WTC11 (cell line): ENCODE measurements at regions not wholly inside any gene's neighbourhood (a gene's known extent, or its start where the extent isn't known, plus 50 kb on each side); places are given as distances from the start of the nearest gene placed in this dataset.

Experiments used
- ATAC-seq: fragments of 200-7000 bp; cut with Tn5 transposase; 2 replicates; pipeline ENCODE4 v1.10.0; 2021; ENCODE audit warnings: mild to moderate bottlenecking, moderate library complexity
- CTCF ChIA-PET: fragments of 300-600 bp; sonication (Branson Sonifier 250); formaldehyde crosslinking; loops from one replicate; lab custom pipeline; 2021; ENCODE audit warnings: antibody characterized with exemption; lab: Charles Lee
- POLR2A ChIA-PET: fragments of 350-600 bp; sonication (Branson Sonifier 250); formaldehyde crosslinking; loops from one replicate; lab custom pipeline; 2021; ENCODE audit warnings: antibody characterized with exemption; lab: Charles Lee
- DNase-seq: peaks from one replicate; pipeline ENCODE4 v3.0.0; 2021; ENCODE audit warnings: low spot score
- H3K27ac Mint-ChIP-seq: 2 replicates; pipeline ENCODE4 v1.8.0; 2021; ENCODE audit warnings: mixed read lengths
- H3K27me3 Mint-ChIP-seq: 2 replicates; pipeline ENCODE4 v1.8.0; 2021; ENCODE audit warnings: low read depth, mild to moderate bottlenecking, moderate library complexity, mixed read lengths
- H3K36me3 Mint-ChIP-seq: 2 replicates; pipeline ENCODE4 v1.8.0; 2021; ENCODE audit warnings: mixed read lengths
- H3K4me1 Mint-ChIP-seq: 2 replicates; pipeline ENCODE4 v1.8.0; 2022; ENCODE audit warnings: mixed read lengths
- H3K4me3 Mint-ChIP-seq: 2 replicates; pipeline ENCODE4 v1.8.0; 2021; ENCODE audit warnings: mild to moderate bottlenecking, moderate library complexity, mixed read lengths
- H3K9me3 Mint-ChIP-seq: 2 replicates; pipeline ENCODE4 v1.8.0; 2021; ENCODE audit warnings: mixed read lengths
- CREB1 ChIP-seq: sonication (generic); formaldehyde crosslinking; IDR thresholded peaks from 2 replicates; pipeline ENCODE4 v1.8.0; 2023; ENCODE audit warnings: mild to moderate bottlenecking, missing genetic modification reagents
- ETV6 ChIP-seq: sonication (generic); formaldehyde crosslinking; IDR thresholded peaks from 2 replicates; pipeline ENCODE4 v1.8.1; 2022; ENCODE audit warnings: mild to moderate bottlenecking, missing genetic modification reagents
- FOXJ3 ChIP-seq: sonication (generic); formaldehyde crosslinking; IDR thresholded peaks from 2 replicates; pipeline ENCODE4 v1.9.0; 2021; ENCODE audit warnings: missing genetic modification reagents, mild to moderate bottlenecking, borderline replicate concordance
- HMGA2 ChIP-seq: fragments of 250-450 bp; sonication (Bioruptor Pico); IDR thresholded peaks from 2 replicates; pipeline ENCODE4 v1.4.0; 2021; ENCODE audit warnings: mild to moderate bottlenecking, moderate library complexity
- MXD4 ChIP-seq: fragments of 250-450 bp; sonication (Bioruptor Pico); IDR thresholded peaks from 2 replicates; pipeline ENCODE4 v1.8.0; 2021; ENCODE audit warnings: mild to moderate bottlenecking, moderate library complexity, borderline replicate concordance
- NFATC4 ChIP-seq: fragments of 250-450 bp; sonication (Bioruptor Pico); IDR thresholded peaks from 2 replicates; pipeline ENCODE4 v1.9.0; 2021; ENCODE audit warnings: mild to moderate bottlenecking
- OVOL2 ChIP-seq: fragments of 250-450 bp; sonication (Bioruptor Pico); IDR thresholded peaks from 2 replicates; pipeline ENCODE4 v1.9.0; 2021; ENCODE audit warnings: mild to moderate bottlenecking, borderline replicate concordance
- PRRX2 ChIP-seq: fragments of 250-450 bp; sonication (Bioruptor Pico); IDR thresholded peaks from 2 replicates; pipeline ENCODE4 v1.8.0; 2021; ENCODE audit warnings: mild to moderate bottlenecking
- RORB ChIP-seq: fragments of 250-450 bp; sonication (Bioruptor Pico); IDR thresholded peaks from 2 replicates; pipeline ENCODE4 v1.9.0; 2021; ENCODE audit warnings: mild to moderate bottlenecking
- TEAD1 ChIP-seq: sonication (generic); formaldehyde crosslinking; IDR thresholded peaks from 2 replicates; pipeline ENCODE4 v1.8.0; 2022; ENCODE audit warnings: mild to moderate bottlenecking, missing genetic modification reagents
- TEAD4 ChIP-seq: sonication (generic); formaldehyde crosslinking; IDR thresholded peaks from 2 replicates; pipeline ENCODE4 v1.8.0; 2022; ENCODE audit warnings: mild to moderate bottlenecking, missing genetic modification reagents
- ZBTB21 ChIP-seq: sonication (generic); formaldehyde crosslinking; IDR thresholded peaks from 2 replicates; pipeline ENCODE4 v1.8.1; 2023; ENCODE audit warnings: mild to moderate bottlenecking, missing genetic modification reagents, borderline replicate concordance
- ZNF317 ChIP-seq: sonication (generic); formaldehyde crosslinking; IDR thresholded peaks from 2 replicates; pipeline ENCODE4 v1.8.1; 2023; ENCODE audit warnings: low read depth, mild to moderate bottlenecking, moderate library complexity, missing genetic modification reagents, borderline replicate concordance
- TF ChIP-seq, protein P1 (sequence below): sonication (generic); formaldehyde crosslinking; IDR thresholded peaks from 2 replicates; pipeline ENCODE4 v1.8.1; 2023; ENCODE audit warnings: mild to moderate bottlenecking, missing genetic modification reagents, borderline replicate concordance
- TF ChIP-seq, protein P2 (sequence below): fragments of 250-450 bp; sonication (Bioruptor Pico); IDR thresholded peaks from 2 replicates; pipeline ENCODE4 v1.8.0; 2021; ENCODE audit warnings: mild to moderate bottlenecking
- TF ChIP-seq, protein P3 (sequence below): sonication (generic); formaldehyde crosslinking; IDR thresholded peaks from 2 replicates; pipeline ENCODE4 v1.8.0; 2022; ENCODE audit warnings: mild to moderate bottlenecking, missing genetic modification reagents
- TF ChIP-seq, protein P4 (sequence below): sonication (generic); formaldehyde crosslinking; IDR thresholded peaks from 2 replicates; pipeline ENCODE4 v1.8.1; 2023; ENCODE audit warnings: mild to moderate bottlenecking, missing genetic modification reagents
- TF ChIP-seq, protein P5 (sequence below): sonication (generic); formaldehyde crosslinking; IDR thresholded peaks from 2 replicates; pipeline ENCODE4 v1.8.0; 2022; ENCODE audit warnings: mild to moderate bottlenecking, missing genetic modification reagents
- TF ChIP-seq, protein P6 (sequence below): sonication (generic); formaldehyde crosslinking; IDR thresholded peaks from 2 replicates; pipeline ENCODE4 v1.8.1; 2022; ENCODE audit warnings: low read depth, missing genetic modification reagents, borderline replicate concordance
- TF ChIP-seq, protein P7 (sequence below): fragments of 250-450 bp; sonication (Bioruptor Pico); IDR thresholded peaks from 2 replicates; pipeline ENCODE4 v1.9.0; 2021; ENCODE audit warnings: moderate library complexity, mild to moderate bottlenecking, inconsistent platforms, borderline replicate concordance

DNA sequence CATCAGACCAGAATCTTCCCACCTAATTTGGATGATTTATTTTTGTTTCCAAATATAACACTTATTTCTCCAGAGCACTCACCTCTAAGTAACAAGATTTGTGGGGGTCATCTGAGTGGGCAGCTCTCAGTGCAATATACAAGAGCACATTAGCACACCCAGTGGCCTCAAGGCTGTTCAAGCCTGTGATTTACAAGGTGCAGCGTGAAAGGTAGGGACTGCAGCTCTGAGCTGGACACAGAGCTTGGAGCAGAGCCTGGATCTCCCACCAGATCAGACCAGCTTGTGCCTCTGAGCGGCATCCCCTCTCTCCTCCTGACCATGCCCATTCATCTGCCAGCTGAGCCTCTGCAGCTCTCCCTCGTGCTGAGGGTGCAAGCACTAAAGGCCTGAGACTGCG, 323.3 kb upstream of the ZC3H12C start:
- Mint-ChIP-seq H3K9me3 (no peaks in the 10 kb centered on the region), H3K36me3 (no peaks in the 10 kb centered on the region), H3K4me1 (peaks cover 5% of the 10 kb centered on the region; the same call in 1 of the 2 replicates), H3K4me3 (no peak overlapping the region), H3K27ac (no peak overlapping the region), H3K27me3 (no peaks in the 10 kb centered on the region)
- CTCF ChIA-PET, result no interaction called here
- no peak for TF ChIP-seq ETV6 (CRISPR knock-in tag)
- peak; percentile 39; the same call in 1 of the 2 replicates for ATAC-seq
- POLR2A ChIA-PET, result no interaction called here
- no peak for DNase-seq

DNA sequence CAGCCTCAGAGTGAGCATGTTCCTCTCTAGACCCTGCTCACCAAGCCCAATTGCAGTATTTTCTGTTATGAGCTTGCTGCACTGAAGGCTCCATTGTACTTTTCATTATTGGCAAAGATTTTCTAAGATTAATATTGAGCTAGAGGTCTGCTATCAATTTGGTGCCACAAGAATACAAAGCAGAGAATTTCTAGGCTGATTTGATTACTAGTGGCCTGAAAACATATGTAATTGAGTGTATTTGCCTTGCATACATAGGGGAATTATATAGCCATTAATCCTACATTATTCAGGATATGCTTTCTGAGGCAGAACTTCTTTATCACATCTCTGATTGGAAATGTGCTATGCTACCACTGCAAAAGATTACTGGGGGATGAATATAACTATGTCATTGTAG, 322.9 kb upstream of the ZC3H12C start:
- no peak overlapping the region for H3K27ac Mint-ChIP-seq
- no peak for DNase-seq
- TF ChIP-seq, protein P1, sequence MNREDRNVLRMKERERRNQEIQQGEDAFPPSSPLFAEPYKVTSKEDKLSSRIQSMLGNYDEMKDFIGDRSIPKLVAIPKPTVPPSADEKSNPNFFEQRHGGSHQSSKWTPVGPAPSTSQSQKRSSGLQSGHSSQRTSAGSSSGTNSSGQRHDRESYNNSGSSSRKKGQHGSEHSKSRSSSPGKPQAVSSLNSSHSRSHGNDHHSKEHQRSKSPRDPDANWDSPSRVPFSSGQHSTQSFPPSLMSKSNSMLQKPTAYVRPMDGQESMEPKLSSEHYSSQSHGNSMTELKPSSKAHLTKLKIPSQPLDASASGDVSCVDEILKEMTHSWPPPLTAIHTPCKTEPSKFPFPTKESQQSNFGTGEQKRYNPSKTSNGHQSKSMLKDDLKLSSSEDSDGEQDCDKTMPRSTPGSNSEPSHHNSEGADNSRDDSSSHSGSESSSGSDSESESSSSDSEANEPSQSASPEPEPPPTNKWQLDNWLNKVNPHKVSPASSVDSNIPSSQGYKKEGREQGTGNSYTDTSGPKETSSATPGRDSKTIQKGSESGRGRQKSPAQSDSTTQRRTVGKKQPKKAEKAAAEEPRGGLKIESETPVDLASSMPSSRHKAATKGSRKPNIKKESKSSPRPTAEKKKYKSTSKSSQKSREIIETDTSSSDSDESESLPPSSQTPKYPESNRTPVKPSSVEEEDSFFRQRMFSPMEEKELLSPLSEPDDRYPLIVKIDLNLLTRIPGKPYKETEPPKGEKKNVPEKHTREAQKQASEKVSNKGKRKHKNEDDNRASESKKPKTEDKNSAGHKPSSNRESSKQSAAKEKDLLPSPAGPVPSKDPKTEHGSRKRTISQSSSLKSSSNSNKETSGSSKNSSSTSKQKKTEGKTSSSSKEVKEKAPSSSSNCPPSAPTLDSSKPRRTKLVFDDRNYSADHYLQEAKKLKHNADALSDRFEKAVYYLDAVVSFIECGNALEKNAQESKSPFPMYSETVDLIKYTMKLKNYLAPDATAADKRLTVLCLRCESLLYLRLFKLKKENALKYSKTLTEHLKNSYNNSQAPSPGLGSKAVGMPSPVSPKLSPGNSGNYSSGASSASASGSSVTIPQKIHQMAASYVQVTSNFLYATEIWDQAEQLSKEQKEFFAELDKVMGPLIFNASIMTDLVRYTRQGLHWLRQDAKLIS (CRISPR knock-in tag), result no peak
- TF ChIP-seq CREB1 (CRISPR knock-in tag) (no peak), TEAD1 (CRISPR knock-in tag) (no peak), NFATC4 (CRISPR knock-in tag) (no peak)
- TF ChIP-seq, protein P2, sequence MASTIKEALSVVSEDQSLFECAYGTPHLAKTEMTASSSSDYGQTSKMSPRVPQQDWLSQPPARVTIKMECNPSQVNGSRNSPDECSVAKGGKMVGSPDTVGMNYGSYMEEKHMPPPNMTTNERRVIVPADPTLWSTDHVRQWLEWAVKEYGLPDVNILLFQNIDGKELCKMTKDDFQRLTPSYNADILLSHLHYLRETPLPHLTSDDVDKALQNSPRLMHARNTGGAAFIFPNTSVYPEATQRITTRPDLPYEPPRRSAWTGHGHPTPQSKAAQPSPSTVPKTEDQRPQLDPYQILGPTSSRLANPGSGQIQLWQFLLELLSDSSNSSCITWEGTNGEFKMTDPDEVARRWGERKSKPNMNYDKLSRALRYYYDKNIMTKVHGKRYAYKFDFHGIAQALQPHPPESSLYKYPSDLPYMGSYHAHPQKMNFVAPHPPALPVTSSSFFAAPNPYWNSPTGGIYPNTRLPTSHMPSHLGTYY, result no peak
- TF ChIP-seq, protein P3, sequence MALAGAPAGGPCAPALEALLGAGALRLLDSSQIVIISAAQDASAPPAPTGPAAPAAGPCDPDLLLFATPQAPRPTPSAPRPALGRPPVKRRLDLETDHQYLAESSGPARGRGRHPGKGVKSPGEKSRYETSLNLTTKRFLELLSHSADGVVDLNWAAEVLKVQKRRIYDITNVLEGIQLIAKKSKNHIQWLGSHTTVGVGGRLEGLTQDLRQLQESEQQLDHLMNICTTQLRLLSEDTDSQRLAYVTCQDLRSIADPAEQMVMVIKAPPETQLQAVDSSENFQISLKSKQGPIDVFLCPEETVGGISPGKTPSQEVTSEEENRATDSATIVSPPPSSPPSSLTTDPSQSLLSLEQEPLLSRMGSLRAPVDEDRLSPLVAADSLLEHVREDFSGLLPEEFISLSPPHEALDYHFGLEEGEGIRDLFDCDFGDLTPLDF, result no peak
- TF ChIP-seq, protein P4, sequence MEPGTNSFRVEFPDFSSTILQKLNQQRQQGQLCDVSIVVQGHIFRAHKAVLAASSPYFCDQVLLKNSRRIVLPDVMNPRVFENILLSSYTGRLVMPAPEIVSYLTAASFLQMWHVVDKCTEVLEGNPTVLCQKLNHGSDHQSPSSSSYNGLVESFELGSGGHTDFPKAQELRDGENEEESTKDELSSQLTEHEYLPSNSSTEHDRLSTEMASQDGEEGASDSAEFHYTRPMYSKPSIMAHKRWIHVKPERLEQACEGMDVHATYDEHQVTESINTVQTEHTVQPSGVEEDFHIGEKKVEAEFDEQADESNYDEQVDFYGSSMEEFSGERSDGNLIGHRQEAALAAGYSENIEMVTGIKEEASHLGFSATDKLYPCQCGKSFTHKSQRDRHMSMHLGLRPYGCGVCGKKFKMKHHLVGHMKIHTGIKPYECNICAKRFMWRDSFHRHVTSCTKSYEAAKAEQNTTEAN (CRISPR knock-in tag), result no peak
- TF ChIP-seq, protein P5, sequence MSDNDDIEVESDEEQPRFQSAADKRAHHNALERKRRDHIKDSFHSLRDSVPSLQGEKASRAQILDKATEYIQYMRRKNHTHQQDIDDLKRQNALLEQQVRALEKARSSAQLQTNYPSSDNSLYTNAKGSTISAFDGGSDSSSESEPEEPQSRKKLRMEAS (CRISPR knock-in tag), result no peak
- H3K27me3 Mint-ChIP-seq, result no peaks in the 10 kb centered on the region
- ChIA-PET CTCF (no interaction called here), POLR2A (no interaction called here)
- no peaks in the 10 kb centered on the region for H3K36me3 Mint-ChIP-seq
- ATAC-seq, result no peak
- peaks cover under 1% of the 10 kb centered on the region; the same call in 1 of the 2 replicates for H3K4me1 Mint-ChIP-seq
- no peak overlapping the region for H3K4me3 Mint-ChIP-seq
- no peaks in the 10 kb centered on the region for H3K9me3 Mint-ChIP-seq

DNA sequence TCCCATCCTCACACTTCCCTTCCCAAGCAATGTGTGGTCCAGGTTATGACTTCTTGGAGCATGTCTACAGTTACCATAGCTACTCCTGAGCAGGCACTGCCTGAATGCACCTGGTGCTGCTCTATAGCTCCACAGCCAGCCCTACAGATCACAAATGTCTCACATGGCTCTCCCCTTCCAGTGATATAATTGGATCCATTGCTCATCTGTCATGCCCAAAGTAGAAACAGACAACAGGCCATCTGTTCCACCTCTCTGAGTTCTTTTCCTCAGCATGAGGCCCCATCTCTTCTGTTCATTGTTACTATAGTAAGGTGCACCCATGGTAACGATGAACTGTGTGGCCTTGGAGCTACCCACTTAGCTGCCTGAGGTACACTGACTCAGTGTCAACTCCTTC, 320.3 kb upstream of the ZC3H12C start:
- H3K27ac Mint-ChIP-seq, result no peak overlapping the region
- POLR2A ChIA-PET, result no interaction called here

More for the DNA sequence above, 320.3 kb upstream of the ZC3H12C start:
- no peaks in the 10 kb centered on the region for H3K36me3 Mint-ChIP-seq
- H3K4me1 Mint-ChIP-seq, result no peaks in the 10 kb centered on the region
- DNase-seq, result no peak
- H3K9me3 Mint-ChIP-seq, result no peaks in the 10 kb centered on the region; the same call in 1 of the 2 replicates
- ATAC-seq, result no peak
- TF ChIP-seq TEAD4 (CRISPR knock-in tag), result no peak
- TF ChIP-seq HMGA2 (CRISPR knock-in tag), result no peak
- TF ChIP-seq, protein P6, sequence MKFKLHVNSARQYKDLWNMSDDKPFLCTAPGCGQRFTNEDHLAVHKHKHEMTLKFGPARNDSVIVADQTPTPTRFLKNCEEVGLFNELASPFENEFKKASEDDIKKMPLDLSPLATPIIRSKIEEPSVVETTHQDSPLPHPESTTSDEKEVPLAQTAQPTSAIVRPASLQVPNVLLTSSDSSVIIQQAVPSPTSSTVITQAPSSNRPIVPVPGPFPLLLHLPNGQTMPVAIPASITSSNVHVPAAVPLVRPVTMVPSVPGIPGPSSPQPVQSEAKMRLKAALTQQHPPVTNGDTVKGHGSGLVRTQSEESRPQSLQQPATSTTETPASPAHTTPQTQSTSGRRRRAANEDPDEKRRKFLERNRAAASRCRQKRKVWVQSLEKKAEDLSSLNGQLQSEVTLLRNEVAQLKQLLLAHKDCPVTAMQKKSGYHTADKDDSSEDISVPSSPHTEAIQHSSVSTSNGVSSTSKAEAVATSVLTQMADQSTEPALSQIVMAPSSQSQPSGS (CRISPR knock-in tag), result no peak
- TF ChIP-seq RORB (CRISPR knock-in tag), result no peak
- TF ChIP-seq OVOL2, result no peak
- no peak for TF ChIP-seq ZBTB21 (CRISPR knock-in tag)
- no peak for TF ChIP-seq NFATC4 (CRISPR knock-in tag)
- TF ChIP-seq MXD4, result no peak
- TF ChIP-seq ZNF317 (CRISPR knock-in tag), result no peak
- TF ChIP-seq PRRX2 (CRISPR knock-in tag), result no peak
- TF ChIP-seq FOXJ3 (CRISPR knock-in tag), result no peak
- TF ChIP-seq, protein P7, sequence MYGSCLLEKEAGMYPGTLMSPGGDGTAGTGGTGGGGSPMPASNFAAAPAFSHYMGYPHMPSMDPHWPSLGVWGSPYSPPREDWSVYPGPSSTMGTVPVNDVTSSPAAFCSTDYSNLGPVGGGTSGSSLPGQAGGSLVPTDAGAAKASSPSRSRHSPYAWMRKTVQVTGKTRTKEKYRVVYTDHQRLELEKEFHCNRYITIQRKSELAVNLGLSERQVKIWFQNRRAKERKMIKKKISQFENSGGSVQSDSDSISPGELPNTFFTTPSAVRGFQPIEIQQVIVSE (CRISPR knock-in tag), result no peak
- TF ChIP-seq, protein P2, result no peak
- H3K4me3 Mint-ChIP-seq, result no peak overlapping the region
- CTCF ChIA-PET, result no interaction called here
- no peaks in the 10 kb centered on the region for H3K27me3 Mint-ChIP-seq
